HepG2 (cell line): ENCODE measurements at regions not wholly inside any gene's neighbourhood (a gene's known extent, or its start where the extent isn't known, plus 50 kb on each side); places are given as distances from the start of the nearest gene placed in this dataset.

Experiments
- FOSL2 ChIP-seq: sonication (generic); formaldehyde crosslinking; IDR thresholded peaks from 2 replicates; pipeline ENCODE4 v1.4.0; 2020; ENCODE audit warnings: missing genetic modification reagents
- TF ChIP-seq, protein P1 (sequence below): sonication (generic); formaldehyde crosslinking; IDR thresholded peaks from 2 replicates; pipeline ENCODE4 v1.5.1; 2020; ENCODE audit warnings: mild to moderate bottlenecking, moderate library complexity, missing genetic modification reagents
- TF ChIP-seq, protein P2 (sequence below): sonication (generic); formaldehyde crosslinking; IDR thresholded peaks from 2 replicates; pipeline ENCODE4 v1.4.0; 2020; ENCODE audit warnings: mild to moderate bottlenecking, missing genetic modification reagents

DNA sequence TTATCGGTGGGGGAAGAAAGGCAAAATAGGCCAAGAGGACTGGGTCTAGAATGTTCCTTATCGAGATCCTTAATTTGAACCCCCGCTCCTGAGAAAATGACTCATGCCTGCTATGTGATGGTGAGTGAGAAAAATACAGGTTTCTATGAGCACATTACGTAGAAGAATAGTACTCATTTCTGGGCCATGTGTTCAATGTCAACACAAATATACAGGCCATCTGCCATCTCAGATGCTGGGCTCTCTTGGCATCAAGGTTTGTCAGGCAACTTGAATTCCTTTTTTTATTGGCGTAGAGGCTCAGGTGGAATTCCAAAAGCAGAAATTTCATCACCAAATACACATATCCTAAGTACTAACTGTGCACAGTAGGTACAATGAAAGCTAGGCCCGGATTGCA lies 81.4 kb upstream of the TRIM2 start:
- TF ChIP-seq FOSL2 (CRISPR knock-in tag) = no peak
- TF ChIP-seq, protein P1, sequence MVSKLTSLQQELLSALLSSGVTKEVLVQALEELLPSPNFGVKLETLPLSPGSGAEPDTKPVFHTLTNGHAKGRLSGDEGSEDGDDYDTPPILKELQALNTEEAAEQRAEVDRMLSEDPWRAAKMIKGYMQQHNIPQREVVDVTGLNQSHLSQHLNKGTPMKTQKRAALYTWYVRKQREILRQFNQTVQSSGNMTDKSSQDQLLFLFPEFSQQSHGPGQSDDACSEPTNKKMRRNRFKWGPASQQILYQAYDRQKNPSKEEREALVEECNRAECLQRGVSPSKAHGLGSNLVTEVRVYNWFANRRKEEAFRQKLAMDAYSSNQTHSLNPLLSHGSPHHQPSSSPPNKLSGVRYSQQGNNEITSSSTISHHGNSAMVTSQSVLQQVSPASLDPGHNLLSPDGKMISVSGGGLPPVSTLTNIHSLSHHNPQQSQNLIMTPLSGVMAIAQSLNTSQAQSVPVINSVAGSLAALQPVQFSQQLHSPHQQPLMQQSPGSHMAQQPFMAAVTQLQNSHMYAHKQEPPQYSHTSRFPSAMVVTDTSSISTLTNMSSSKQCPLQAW (CRISPR knock-in tag) = no peak
- TF ChIP-seq, protein P2, sequence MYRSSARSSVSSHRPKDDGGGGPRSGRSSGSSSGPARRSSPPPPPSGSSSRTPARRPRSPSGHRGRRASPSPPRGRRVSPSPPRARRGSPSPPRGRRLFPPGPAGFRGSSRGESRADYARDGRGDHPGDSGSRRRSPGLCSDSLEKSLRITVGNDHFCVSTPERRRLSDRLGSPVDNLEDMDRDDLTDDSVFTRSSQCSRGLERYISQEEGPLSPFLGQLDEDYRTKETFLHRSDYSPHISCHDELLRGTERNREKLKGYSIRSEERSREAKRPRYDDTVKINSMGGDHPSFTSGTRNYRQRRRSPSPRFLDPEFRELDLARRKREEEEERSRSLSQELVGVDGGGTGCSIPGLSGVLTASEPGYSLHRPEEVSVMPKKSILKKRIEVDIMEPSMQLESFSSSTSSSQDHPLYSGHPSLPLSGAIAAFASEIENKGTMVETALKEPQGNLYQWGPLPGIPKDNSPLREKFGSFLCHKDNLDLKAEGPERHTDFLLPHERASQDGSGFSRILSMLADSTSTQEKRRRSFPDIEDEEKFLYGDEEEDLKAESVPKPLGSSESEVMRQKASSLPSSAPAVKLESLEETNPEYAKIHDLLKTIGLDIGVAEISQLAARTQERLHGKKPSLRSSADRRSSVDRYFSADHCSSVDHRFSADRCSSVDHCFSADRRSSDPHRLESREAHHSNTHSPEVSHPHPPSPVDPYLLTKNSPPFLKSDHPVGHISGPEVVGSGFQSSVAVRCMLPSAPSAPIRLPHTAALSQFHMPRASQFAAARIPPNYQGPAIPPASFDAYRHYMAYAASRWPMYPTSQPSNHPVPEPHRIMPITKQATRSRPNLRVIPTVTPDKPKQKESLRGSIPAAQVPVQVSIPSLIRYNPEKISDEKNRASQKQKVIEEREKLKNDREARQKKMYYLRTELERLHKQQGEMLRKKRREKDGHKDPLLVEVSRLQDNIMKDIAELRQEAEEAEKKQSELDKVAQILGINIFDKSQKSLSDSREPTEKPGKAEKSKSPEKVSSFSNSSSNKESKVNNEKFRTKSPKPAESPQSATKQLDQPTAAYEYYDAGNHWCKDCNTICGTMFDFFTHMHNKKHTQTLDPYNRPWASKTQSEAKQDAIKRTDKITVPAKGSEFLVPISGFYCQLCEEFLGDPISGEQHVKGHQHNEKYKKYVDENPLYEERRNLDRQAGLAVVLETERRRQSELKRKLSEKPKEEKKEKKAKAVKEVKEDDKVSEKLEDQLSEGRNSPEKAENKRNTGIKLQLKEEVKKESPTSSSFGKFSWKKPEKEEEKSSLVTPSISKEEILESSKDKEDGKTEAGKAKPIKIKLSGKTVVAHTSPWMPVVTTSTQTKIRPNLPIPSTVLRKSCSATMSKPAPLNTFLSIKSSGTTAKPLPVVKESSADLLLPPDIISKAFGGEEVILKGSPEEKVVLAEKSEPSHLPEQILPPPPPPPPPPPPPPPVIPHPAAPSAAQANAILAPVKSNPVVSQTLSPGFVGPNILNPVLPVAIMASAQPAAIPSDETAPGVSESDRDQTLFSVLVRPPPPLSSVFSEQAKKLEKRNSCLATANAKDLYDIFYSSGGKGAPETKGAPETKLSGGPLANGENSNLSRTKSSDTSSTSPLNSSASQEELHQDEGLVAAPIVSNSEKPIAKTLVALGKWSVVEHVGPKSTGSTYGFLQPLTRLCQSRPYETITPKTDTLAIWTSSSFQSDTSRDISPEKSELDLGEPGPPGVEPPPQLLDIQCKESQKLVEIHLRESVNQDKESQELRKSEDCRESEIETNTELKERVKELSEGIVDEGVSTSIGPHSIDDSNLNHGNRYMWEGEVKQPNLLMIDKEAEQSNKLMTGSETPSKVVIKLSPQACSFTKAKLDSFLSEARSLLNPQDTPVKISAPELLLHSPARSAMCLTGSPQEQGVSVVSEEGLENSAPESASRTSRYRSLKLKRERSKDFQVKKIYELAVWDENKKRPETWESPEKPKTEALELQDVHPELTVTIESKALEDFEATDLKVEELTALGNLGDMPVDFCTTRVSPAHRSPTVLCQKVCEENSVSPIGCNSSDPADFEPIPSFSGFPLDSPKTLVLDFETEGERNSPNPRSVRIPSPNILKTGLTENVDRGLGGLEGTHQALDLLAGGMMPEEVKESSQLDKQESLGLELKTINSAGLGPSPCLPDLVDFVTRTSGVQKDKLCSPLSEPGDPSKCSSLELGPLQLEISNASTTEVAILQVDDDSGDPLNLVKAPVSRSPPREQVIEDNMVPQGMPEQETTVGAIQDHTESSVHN (CRISPR knock-in tag) = no peak
